Psoas muscle (tissue), 7 donors: ENCODE measurements at regions not wholly inside any gene's neighbourhood (a gene's known extent, or its start where the extent isn't known, plus 50 kb on each side); places are given as distances from the start of the nearest gene placed in this dataset.

ENCODE experiments used
- ATAC-seq, 4 donors: fragments of 200-7000 bp; cut with Tn5 transposase; one replicate each; pipeline ENCODE4 v1.9.1; 2020; ENCODE audit warnings: moderate library complexity in 3 of 4, mild to moderate bottlenecking in 2 of 4
- DNase-seq, 2 donors: peaks; one replicate each; pipeline ENCODE4 v3.0.0-alpha.2; 2020
- H3K27ac ChIP-seq: fragments of 200-600 bp; one replicate; pipeline ENCODE4 v1.8.0; 2022
- H3K27me3 ChIP-seq, 3 donors: fragments of 200-600 bp in 1 of 3; one replicate each; pipeline versions ENCODE4 v1.6.1 to v1.8.0; 2013 to 2022; ENCODE audit warnings: low read length in 2 of 3, mild to moderate bottlenecking in 2 of 3, moderate library complexity in 1 of 3; ENCODE audit not compliant: insufficient read depth in 3 of 3
- H3K36me3 ChIP-seq, 2 donors: fragments of 200-600 bp in 1 of 2; one replicate each; pipeline versions ENCODE4 v1.6.1 to v1.8.0; 2013 to 2022; ENCODE audit warnings: low read depth in 1 of 2, mild to moderate bottlenecking in 1 of 2, moderate library complexity in 1 of 2; ENCODE audit not compliant: insufficient read depth in 1 of 2
- H3K4me1 ChIP-seq: fragments of 200-600 bp; one replicate; pipeline ENCODE4 v1.8.0; 2022
- H3K4me3 ChIP-seq: fragments of 200-600 bp; one replicate; pipeline ENCODE4 v1.8.0; 2022; ENCODE audit warnings: mild to moderate bottlenecking
- H3K9me3 ChIP-seq: fragments of 200-600 bp; one replicate; pipeline ENCODE4 v1.8.0; 2022
- WGBS, 3 donors: extraction: QIAGEN DNeasy Blood & Tissue Kit; methylation state at CpG; one replicate each; pipeline versions ENCODE4 v1.1.6 to v1.1.7; 2013; 5-methylcytosine and 5-hydroxymethylcytosine counted together
- intact Hi-C, 2 donors: fragments of 100-400 bp; cut with DNase I; formaldehyde crosslinking; loops; one replicate each; pipeline versions ENCODE4 v1.11.0 to v1.14.2; 2022
- TF ChIP-seq, protein P1 (sequence below): fragments of 200-600 bp; IDR thresholded peaks from one replicate; pipeline ENCODE4 v1.8.0; 2022; ENCODE audit warnings: antibody characterized with exemption
- donor health status: healthy with polysubstance abuse.
- donor health status: DM: no; HTN: no; CAD: no; lungs with moderate emphysema.
- donor health status: Bipolar disorder and iron deficiency.
- donor health status: healthy.
- donor health status: DM: yes; HTN: yes; CAD: no.
- donor health status: DM: no; HTN: no; CAD: no.
- donor health status: DM: yes; HTN: yes; CAD: no.

DNA sequence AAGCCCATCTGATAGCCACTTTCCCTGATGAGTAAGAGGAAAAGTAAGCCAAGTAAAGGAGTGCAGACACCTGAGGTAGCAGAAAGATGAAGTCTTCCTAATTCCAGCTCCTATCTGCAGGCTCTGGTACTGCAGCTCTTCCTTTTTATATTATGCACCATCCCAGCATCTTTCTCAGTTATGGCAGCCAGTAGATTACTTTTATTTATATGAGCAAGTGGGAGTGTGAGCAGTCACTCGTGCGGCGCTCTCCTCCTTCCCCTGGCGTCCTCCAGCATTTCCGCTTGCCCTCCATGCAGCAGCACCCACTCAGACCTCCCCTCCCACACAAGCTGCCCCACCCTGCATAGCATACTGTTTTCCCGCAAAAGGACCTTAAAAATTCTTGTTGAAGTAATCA, 465.9 kb upstream of the DPPA4 start:
- Histone ChIP-seq H3K4me1 (no peaks in the 10 kb centered on the region), H3K4me3 (no peak overlapping the region), H3K9me3 (no peaks in the 10 kb centered on the region), H3K27me3 (no peaks in the 10 kb centered on the region), H3K36me3 (no peaks in the 10 kb centered on the region), H3K27ac (no peak overlapping the region)
- TF ChIP-seq, protein P1, sequence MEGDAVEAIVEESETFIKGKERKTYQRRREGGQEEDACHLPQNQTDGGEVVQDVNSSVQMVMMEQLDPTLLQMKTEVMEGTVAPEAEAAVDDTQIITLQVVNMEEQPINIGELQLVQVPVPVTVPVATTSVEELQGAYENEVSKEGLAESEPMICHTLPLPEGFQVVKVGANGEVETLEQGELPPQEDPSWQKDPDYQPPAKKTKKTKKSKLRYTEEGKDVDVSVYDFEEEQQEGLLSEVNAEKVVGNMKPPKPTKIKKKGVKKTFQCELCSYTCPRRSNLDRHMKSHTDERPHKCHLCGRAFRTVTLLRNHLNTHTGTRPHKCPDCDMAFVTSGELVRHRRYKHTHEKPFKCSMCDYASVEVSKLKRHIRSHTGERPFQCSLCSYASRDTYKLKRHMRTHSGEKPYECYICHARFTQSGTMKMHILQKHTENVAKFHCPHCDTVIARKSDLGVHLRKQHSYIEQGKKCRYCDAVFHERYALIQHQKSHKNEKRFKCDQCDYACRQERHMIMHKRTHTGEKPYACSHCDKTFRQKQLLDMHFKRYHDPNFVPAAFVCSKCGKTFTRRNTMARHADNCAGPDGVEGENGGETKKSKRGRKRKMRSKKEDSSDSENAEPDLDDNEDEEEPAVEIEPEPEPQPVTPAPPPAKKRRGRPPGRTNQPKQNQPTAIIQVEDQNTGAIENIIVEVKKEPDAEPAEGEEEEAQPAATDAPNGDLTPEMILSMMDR: no peak
- intact Hi-C loops: no loop called here
- no peak for ATAC-seq
- no peak for DNase-seq
- 89 to 98% (median 93%) methylated on average over 6 of the region's 6 CpGs for WGBS, 3 donors

DNA sequence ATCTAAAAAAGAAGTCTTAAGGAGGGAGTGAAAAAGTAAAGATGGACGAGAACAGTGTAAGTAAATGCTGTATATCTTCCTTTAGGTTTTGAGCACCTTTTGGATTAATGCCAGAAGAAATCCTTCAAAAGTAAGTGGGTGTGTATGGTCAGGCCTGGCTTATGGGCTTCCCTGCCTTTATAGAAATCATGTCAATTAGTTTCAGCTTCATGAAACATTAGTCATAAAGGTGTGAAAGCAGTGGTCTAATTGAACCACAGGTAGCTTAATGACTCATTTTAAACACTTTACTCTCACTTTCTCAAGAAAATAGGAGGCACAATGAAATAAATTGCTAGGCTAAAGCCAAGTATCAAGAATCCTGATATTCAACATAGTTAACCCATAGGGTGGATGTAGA, 467.4 kb upstream of the DPPA4 start:
- Histone ChIP-seq H3K4me1 (no peaks in the 10 kb centered on the region), H3K9me3 (no peaks in the 10 kb centered on the region), H3K27me3 (no peaks in the 10 kb centered on the region), H3K4me3 (no peak overlapping the region), H3K27ac (no peak overlapping the region), H3K36me3 (no peaks in the 10 kb centered on the region)
- intact Hi-C loops: no loop called here
- TF ChIP-seq, protein P1: no peak
- WGBS, 3 donors: 86 to 100% (median 90%) methylated on average over 1 of the region's 1 CpG
- ATAC-seq (no peak), DNase-seq (no peak)

DNA sequence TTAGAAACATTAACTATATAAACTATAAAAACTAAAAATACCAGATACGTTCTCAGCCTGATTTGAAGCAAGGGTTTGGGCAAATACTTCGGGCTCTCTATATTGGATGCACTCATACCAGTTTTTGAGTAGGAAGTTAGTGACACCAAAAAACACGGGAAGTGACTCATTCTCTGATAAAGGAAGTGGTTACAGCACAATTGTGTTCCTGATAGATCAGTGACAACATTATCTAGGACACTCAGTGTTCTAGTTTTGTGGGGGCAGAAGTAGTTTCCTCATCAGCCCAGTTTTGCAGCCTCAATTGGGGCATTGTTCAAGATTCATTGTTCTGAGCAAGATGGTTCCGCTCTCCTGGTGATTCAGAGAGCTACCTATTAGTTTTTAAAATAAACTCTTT, 469.6 kb upstream of the DPPA4 start:
- 71 to 76% (median 76%) methylated on average over 4 of the region's 4 CpGs for WGBS, 3 donors
- DNase-seq: no peak
- no peaks in the 10 kb centered on the region for H3K27me3 ChIP-seq
- H3K27ac ChIP-seq: no peak overlapping the region
- H3K4me3 ChIP-seq: no peak overlapping the region
- intact Hi-C loops: no loop called here
- no peaks in the 10 kb centered on the region for H3K4me1 ChIP-seq
- TF ChIP-seq, protein P1: no peak
- peak in 1 of 4 donors; percentile 48 for ATAC-seq
- no peaks in the 10 kb centered on the region for H3K9me3 ChIP-seq
- no peaks in the 10 kb centered on the region for H3K36me3 ChIP-seq

DNA sequence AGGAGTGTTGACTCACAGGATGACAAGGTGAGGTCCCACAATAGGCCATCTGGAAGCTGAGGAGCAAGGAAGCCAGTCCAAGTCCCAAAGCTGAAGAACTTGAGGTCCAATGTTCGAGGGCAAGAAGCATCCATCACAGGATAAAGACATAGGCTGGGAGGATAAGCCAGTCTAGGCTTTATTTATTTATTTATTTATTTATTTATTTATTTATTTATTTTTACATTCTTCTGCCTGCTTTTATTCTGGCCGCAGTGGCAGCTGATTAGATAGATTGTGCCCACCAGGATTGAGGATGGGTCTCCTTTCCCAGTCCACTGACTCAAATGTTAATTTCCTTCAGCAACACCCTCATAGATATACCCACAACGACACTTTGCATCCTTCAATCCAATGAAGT, 472.2 kb upstream of the DPPA4 start:
- Histone ChIP-seq H3K4me3 (no peak overlapping the region), H3K27me3 (no peaks in the 10 kb centered on the region), H3K27ac (no peak overlapping the region), H3K36me3 (no peaks in the 10 kb centered on the region), H3K4me1 (no peaks in the 10 kb centered on the region), H3K9me3 (no peaks in the 10 kb centered on the region)
- intact Hi-C loops: no loop called here
- 85 to 91% (median 90%) methylated on average over 3 of the region's 3 CpGs for WGBS, 3 donors
- DNase-seq: no peak
- no peak for ATAC-seq
- TF ChIP-seq, protein P1: no peak

DNA sequence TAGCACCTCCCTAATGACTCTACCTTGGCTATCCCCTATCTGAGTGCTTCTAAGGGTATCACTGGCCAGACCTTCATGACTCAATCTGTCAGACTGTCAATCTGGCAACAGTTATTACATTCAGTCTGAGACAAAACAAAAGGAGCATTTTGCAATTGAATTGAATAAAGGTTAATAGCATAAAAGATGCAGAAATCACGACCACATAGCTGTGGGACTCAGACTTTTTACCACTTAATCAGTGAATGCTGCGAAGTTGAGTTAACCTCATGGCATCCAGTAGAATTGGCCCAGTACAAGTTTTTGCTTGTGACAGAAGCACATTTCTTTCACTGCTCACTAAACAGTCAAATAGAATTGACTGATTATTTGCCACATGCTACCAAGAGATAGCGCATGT, 480.7 kb upstream of the DPPA4 start:
- Histone ChIP-seq H3K4me1 (no peaks in the 10 kb centered on the region), H3K27ac (no peak overlapping the region), H3K4me3 (no peak overlapping the region), H3K27me3 (no peaks in the 10 kb centered on the region), H3K9me3 (no peaks in the 10 kb centered on the region), H3K36me3 (no peaks in the 10 kb centered on the region)
- no peak for ATAC-seq
- intact Hi-C loops: no loop called here
- TF ChIP-seq, protein P1: no peak
- DNase-seq: no peak
- 35 to 80% (median 39%) methylated on average over 3 of the region's 3 CpGs for WGBS, 3 donors
